GM18907 (cell line): ENCODE measurements at regions not wholly inside any gene's neighbourhood (a gene's known extent, or its start where the extent isn't known, plus 50 kb on each side); places are given as distances from the start of the nearest gene placed in this dataset.

Source experiments
- ATAC-seq: cut with Tn5 transposase; IDR thresholded peaks from one replicate; pipeline ENCODE4 v1.9.1; 2021; ENCODE audit warnings: mild to moderate bottlenecking, moderate library complexity; ENCODE audit not compliant: unreplicated experiment

DNA sequence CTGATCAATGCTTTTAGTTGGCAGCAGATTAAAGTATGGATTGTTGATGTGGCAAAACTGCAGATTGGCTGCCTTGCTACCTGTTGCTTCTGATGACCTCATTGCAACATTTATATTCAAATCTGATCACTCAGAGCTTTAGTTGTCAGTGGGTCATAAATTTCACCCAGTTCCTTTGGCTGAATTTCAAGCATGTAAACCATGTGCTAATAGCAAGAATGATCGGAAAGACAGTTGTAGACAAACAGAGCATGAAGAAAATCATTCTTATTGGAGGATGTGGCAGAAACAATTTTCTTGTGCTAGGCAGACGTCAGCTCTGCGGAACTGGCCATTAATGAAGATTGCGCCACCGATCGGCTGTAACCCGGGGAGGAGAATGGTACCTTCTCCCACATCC is 346.6 kb upstream of the EEF2KMT start:
- no peak for ATAC-seq

DNA sequence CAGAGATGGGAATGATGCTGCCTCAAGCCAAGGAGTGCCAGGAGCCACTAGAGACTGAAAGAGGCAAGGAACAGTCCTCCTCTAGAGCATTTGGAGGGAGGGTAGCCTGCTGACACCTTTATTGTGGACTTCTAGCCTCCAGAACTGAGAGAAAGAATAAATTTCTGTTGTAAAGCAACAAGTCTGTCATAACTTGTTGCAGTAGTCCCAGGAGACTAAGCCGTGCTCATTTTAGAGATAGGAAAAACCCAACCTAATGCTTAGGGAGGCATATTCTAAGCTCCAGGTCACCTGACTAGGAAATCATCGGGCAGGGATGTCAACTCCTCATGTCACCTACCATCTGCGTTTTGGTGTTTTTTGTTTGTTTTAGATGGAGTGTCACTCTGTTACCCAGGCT is 345.4 kb upstream of the EEF2KMT start:
- ATAC-seq = no peak

- ATAC-seq = no peak
These were observed 344.5 kb upstream of the EEF2KMT start for GRCh38 chr16:5442054-5442453.

- ATAC-seq = no peak
These were observed 341.0 kb upstream of the EEF2KMT start for GRCh38 chr16:5438591-5438990.

- no peak for ATAC-seq
These were observed 336.0 kb upstream of the EEF2KMT start for GRCh38 chr16:5433587-5433986.

- no peak for ATAC-seq
These were observed 334.6 kb upstream of the EEF2KMT start for GRCh38 chr16:5432166-5432565.

GRCh38 chr16:5430598-5430997 is 333.0 kb upstream of the EEF2KMT start:
- ATAC-seq = no peak

- no peak for ATAC-seq
These were observed 331.3 kb upstream of the EEF2KMT start for GRCh38 chr16:5428932-5429331.

DNA sequence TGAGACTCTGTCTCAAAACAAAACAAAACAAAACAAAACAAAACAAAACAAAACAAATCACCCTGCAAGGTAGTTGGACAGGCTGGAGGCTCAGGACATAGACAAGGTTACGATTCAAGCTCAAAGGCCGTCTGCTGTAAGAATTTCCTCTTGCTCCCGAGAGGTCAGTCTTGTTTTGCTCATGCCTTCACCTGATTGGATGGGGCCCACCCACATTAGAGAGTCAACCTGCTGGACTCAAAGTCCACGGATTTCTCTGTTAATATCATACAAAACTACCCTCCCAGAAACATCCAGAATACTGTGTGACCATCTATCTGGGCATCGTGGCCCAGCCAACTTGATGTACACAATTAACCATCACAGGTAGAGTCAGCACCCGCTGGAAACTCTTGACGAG is 330.0 kb upstream of the EEF2KMT start:
- no peak for ATAC-seq

DNA sequence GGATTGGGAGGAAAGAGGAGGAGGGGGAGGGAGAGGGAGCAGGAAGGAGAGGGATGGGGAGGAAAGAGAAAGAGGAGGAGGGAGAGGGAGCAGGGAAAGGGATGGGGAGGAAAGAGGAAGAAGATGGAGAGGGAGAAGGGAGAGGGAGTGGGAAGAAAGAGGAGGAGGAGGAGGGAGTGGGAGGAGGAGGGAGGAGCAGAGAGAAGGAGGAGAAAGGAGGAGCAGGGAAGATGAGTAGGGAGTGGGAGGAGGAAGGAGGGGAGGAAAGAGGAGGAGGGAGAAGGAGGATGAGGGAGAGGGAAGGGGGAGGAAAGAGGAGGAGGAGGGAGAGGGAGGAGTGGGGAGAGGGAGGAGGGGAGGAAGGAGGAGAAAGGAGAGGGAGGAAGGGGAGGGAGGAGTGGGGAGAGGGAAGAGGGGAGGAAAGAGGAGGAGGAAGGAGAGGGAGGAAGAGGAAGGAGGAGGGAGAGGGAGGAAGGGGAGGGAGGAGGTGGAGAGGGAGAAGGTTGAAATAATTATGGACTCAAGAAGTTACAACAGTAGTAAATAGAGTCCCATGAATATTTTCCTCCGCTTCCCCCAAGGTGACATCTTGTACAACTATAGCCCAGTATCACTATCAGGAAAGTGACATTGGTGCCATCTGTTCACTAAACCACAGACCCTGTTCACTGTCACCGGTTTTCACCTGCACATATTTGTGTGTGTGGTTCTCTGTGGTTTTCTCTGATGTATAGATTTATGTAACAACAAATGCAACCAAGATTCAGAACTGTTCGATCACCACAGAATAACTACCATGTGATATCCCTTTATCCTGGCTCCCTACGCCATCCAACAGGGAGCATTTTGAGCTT is 325.3 kb upstream of the EEF2KMT start:
- no peak for ATAC-seq

DNA sequence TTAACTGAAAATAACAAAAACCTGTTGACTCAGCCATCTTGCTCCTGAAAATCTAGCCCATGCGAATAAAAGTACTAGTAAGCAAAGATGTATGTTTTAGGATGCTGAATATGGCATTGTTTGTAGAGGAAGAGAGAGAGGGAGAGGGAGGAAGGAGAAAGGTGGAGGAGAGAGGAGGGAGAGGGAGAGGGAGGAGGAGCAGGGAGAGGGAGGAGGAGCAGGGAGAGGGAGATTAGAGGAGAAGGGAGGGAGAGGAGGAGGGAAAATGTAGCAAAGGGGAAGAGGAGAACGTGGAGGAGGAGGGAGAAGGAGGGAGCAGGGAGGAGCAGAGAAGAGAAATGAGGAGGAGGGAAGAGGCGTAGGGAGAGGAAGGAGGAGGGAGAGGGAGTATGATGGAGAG is 324.5 kb upstream of the EEF2KMT start:
- ATAC-seq = no peak

DNA sequence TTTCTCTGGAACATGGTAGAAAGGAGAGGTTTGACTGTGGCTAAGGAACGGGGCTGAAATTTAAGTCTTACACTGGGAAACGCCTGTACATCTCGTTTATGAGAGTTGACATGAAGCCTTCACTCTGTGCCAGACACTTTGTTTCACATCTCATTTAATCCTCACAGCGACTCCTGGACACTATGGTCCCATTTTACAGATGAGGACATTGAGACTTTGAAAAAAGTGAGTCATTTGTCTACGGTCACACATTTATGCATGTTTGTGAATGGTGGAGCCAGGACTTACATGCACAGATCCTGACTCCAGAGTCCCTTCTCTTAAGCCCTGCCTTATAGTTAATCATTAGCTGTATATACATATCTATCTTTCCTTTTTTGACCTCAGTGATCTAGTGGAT is 318.4 kb upstream of the EEF2KMT start:
- no peak for ATAC-seq

DNA sequence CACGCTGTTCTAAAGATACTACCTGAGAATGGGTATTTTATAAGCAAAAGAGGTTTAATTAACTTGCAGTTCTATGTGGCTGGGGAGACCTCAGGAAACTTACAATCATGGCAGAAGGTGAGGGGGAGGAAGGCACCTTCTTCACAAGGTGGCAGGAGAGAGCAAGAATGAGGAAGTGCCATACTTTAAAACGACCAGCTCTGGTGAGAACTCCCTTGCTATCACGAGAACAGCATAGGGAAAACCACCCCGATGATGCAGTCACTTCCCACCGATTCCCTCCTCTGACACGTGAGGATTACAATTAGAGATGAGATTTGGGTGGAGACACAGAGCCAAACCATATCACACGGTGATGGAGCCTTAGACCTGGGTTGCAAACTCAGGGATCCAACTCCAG is 317.5 kb upstream of the EEF2KMT start:
- ATAC-seq = no peak

- no peak for ATAC-seq
These were observed 315.1 kb upstream of the EEF2KMT start for GRCh38 chr16:5412731-5413130.

GRCh38 chr16:5398203-5398602 is 300.6 kb upstream of the EEF2KMT start:
- no peak for ATAC-seq

GRCh38 chr16:5396880-5397279 is 299.3 kb upstream of the EEF2KMT start:
- no peak for ATAC-seq

GRCh38 chr16:5393070-5393469 is 295.5 kb upstream of the EEF2KMT start:
- no peak for ATAC-seq

- no peak for ATAC-seq
These were observed 289.4 kb upstream of the EEF2KMT start for GRCh38 chr16:5386989-5387388.

DNA sequence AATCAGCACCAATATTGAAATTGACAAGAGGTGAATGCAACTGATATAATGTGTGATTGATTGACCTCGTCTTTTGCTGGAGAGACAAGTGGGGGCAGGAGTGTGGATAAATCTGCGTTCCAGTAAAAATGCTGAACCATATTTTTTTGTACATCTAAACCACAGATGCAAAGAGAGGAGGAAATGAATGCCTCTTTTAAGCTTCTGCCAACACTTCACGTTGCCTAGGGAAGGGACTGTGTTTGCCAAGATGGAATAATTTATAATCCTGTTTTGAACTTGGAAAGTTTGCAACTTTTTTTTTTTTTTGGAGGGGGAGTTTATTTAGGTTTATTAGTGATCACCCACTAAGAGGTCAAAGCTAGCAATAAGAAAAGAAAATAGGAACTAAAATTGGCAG is 288.2 kb upstream of the EEF2KMT start:
- no peak for ATAC-seq

- no peak for ATAC-seq
These were observed 287.5 kb upstream of the EEF2KMT start for GRCh38 chr16:5385115-5385514.

GRCh38 chr16:5383737-5384136 is 286.1 kb upstream of the EEF2KMT start:
- no peak for ATAC-seq

GRCh38 chr16:5382484-5382883 is 284.9 kb upstream of the EEF2KMT start:
- ATAC-seq = no peak

DNA sequence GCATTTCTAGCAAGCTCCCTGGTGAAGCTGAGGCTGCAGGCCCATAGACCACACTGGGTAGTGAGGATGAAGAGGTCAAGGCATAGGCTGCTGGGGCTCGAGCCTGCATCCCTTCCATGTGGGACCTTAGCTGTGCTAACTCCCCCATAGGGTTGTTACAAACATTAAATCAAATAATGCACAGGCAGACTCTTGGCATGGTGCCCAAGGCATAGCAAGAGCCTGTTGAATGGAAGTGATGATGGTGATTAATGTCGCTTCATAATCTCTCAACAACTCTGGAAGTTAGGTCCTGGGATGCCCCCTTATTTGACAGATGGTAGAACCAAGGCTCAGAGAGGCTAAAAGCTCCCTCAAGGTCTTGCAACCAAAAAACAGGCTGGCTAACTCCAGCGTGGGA is 283.9 kb upstream of the EEF2KMT start:
- ATAC-seq = no peak
